IPS-18c (cell line): ENCODE measurements at regions not wholly inside any gene's neighbourhood (a gene's known extent, or its start where the extent isn't known, plus 50 kb on each side); places are given as distances from the start of the nearest gene placed in this dataset.

Experiments
- H3K4me3 ChIP-seq: 2 replicates; pipeline ENCODE4 v1.7.0; 2013; ENCODE audit warnings: low read depth, mild to moderate bottlenecking, low read length, moderate library complexity; ENCODE audit not compliant: insufficient read depth
- H3K9me3 ChIP-seq: one replicate; pipeline ENCODE4 v1.6.1; 2013; ENCODE audit warnings: mild to moderate bottlenecking, low read length, moderate library complexity; ENCODE audit not compliant: control insufficient read depth, insufficient read depth

GRCh38 chr16:64394061-64394460 is 727.8 kb downstream of the CDH11 start:
- Histone ChIP-seq H3K9me3 (no peaks in the 10 kb centered on the region), H3K4me3 (no peak overlapping the region)

- no peaks in the 10 kb centered on the region for H3K9me3 ChIP-seq
- H3K4me3 ChIP-seq = no peak overlapping the region
Observed at GRCh38 chr16:64392456-64392855, 729.4 kb downstream of the CDH11 start.

GRCh38 chr16:64391063-64391600 is 730.7 kb downstream of the CDH11 start:
- no peak overlapping the region for H3K4me3 ChIP-seq
- H3K9me3 ChIP-seq = no peaks in the 10 kb centered on the region

GRCh38 chr16:64390102-64390501 is 731.8 kb downstream of the CDH11 start:
- Histone ChIP-seq H3K4me3 (no peak overlapping the region), H3K9me3 (no peaks in the 10 kb centered on the region)

GRCh38 chr16:64384636-64385035 is 737.2 kb downstream of the CDH11 start:
- peaks cover 6% of the 10 kb centered on the region for H3K9me3 ChIP-seq
- no peak overlapping the region for H3K4me3 ChIP-seq

- Histone ChIP-seq H3K9me3 (peaks cover 6% of the 10 kb centered on the region), H3K4me3 (no peak overlapping the region)
Observed at GRCh38 chr16:64381979-64382378, 739.9 kb downstream of the CDH11 start.

- Histone ChIP-seq H3K9me3 (peaks cover 8% of the 10 kb centered on the region), H3K4me3 (no peak overlapping the region)
Observed at GRCh38 chr16:64380751-64381150, 741.1 kb downstream of the CDH11 start.

GRCh38 chr16:64375391-64375980 is 746.4 kb downstream of the CDH11 start:
- Histone ChIP-seq H3K9me3 (peaks cover 2% of the 10 kb centered on the region), H3K4me3 (no peak overlapping the region)

GRCh38 chr16:64370112-64370511 is 751.8 kb downstream of the CDH11 start:
- Histone ChIP-seq H3K4me3 (no peak overlapping the region), H3K9me3 (no peaks in the 10 kb centered on the region)

- H3K4me3 ChIP-seq = no peak overlapping the region
- no peaks in the 10 kb centered on the region for H3K9me3 ChIP-seq
Observed at GRCh38 chr16:64365448-64365931, 756.4 kb downstream of the CDH11 start.

- H3K4me3 ChIP-seq = no peak overlapping the region
- H3K9me3 ChIP-seq = no peaks in the 10 kb centered on the region
Observed at GRCh38 chr16:64364894-64365293, 757.0 kb downstream of the CDH11 start.

GRCh38 chr16:64364416-64364815 is 757.4 kb downstream of the CDH11 start:
- Histone ChIP-seq H3K4me3 (no peak overlapping the region), H3K9me3 (no peaks in the 10 kb centered on the region)

- H3K4me3 ChIP-seq = no peak overlapping the region
- H3K9me3 ChIP-seq = no peaks in the 10 kb centered on the region
Observed at GRCh38 chr16:64364016-64364415, 757.8 kb downstream of the CDH11 start.

- Histone ChIP-seq H3K9me3 (no peaks in the 10 kb centered on the region), H3K4me3 (no peak overlapping the region)
Observed at GRCh38 chr16:64363039-64363438, 758.8 kb downstream of the CDH11 start.

- H3K9me3 ChIP-seq = no peaks in the 10 kb centered on the region
Observed at GRCh38 chr16:64362193-64362592, 759.7 kb downstream of the CDH11 start.

GRCh38 chr16:64361753-64362152 is 760.1 kb downstream of the CDH11 start:
- Histone ChIP-seq H3K4me3 (no peak overlapping the region), H3K9me3 (no peaks in the 10 kb centered on the region)

More at GRCh38 chr16:64362193-64362592, 759.7 kb downstream of the CDH11 start:
- H3K4me3 ChIP-seq = no peak overlapping the region

- Histone ChIP-seq H3K9me3 (no peaks in the 10 kb centered on the region), H3K4me3 (no peak overlapping the region)
Observed at GRCh38 chr16:64358291-64358690, 763.6 kb downstream of the CDH11 start.

- no peak overlapping the region for H3K4me3 ChIP-seq
Observed at GRCh38 chr16:64356267-64356666, 765.6 kb downstream of the CDH11 start.

GRCh38 chr16:64352246-64352645 is 769.6 kb downstream of the CDH11 start:
- no peaks in the 10 kb centered on the region for H3K9me3 ChIP-seq
- H3K4me3 ChIP-seq = no peak overlapping the region

More at GRCh38 chr16:64356267-64356666, 765.6 kb downstream of the CDH11 start:
- H3K9me3 ChIP-seq = no peaks in the 10 kb centered on the region
